Esophagus squamous epithelium (tissue), 4 donors: ENCODE measurements at regions not wholly inside any gene's neighbourhood (a gene's known extent, or its start where the extent isn't known, plus 50 kb on each side); places are given as distances from the start of the nearest gene placed in this dataset.

Experiments used
- POLR2A ChIP-seq, 4 donors: fragments of 450-650 bp; IDR thresholded peaks; one replicate each; pipeline ENCODE4 v1.6.1; 2017; ENCODE audit warnings: antibody characterized with exemption in 4 of 4, mild to moderate bottlenecking in 4 of 4, moderate library complexity in 3 of 4
- TF ChIP-seq, protein P1 (sequence below), 6 experiments: fragments of 450-650 bp in 4 of 6; fragments of 200-600 bp in 2 of 6; sonication (generic) in 2 of 6; IDR thresholded peaks; one replicate each; pipeline ENCODE4 v1.5.1; 2016 to 2019; ENCODE audit warnings: antibody characterized with exemption in 6 of 6, mild to moderate bottlenecking in 4 of 6, moderate library complexity in 4 of 6

DNA sequence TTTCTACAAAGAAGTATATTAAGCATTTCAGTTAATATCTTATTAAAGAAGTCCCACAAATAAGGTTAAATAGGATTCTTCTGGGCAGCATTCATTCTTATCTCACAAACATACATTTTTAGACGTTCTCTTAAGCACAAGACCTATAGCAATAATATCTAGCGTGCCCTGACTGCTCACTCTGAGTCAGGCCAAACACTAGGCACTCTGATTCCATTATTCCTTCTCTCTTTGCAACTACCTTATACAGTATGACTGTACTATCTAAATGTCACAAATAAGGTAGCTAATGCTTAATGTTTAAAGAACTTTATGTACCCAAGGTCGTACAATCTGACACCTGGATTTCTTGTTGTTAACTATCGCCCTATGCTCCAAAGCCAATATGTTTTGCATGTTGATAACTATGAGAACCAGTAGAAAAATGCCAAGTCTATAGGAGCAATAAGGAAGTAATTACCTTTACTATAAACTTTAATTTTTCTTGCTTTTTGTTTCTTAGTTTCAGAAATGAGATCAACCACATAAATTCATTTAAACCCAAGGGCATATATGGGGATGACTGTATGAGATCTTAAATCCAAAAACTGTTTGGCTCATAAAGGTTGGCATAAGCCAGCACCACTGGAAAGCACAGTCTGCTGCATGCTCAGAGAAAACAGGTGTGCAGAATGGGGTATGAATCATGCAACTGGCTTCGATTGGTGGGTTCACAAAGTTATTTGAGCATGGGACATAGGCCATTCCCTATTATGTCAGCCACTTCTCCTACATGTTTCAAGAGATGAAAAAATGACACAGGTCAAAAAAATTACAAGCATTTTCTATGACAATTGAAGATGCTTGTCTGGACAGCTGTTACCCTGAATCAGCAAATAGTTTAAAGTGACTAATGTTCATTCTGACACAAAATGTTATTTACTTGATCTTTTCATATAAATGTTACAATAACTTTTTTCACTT lies 352.0 kb downstream of the IRS1 start:
- no peak for TF ChIP-seq POLR2A (IDR thresholded peaks at IDR 0.05)
- TF ChIP-seq, protein P1, sequence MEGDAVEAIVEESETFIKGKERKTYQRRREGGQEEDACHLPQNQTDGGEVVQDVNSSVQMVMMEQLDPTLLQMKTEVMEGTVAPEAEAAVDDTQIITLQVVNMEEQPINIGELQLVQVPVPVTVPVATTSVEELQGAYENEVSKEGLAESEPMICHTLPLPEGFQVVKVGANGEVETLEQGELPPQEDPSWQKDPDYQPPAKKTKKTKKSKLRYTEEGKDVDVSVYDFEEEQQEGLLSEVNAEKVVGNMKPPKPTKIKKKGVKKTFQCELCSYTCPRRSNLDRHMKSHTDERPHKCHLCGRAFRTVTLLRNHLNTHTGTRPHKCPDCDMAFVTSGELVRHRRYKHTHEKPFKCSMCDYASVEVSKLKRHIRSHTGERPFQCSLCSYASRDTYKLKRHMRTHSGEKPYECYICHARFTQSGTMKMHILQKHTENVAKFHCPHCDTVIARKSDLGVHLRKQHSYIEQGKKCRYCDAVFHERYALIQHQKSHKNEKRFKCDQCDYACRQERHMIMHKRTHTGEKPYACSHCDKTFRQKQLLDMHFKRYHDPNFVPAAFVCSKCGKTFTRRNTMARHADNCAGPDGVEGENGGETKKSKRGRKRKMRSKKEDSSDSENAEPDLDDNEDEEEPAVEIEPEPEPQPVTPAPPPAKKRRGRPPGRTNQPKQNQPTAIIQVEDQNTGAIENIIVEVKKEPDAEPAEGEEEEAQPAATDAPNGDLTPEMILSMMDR (IDR thresholded peaks at IDR 0.05): no peak
